Occipital lobe (tissue), 1 donor: ENCODE measurements at regions not wholly inside any gene's neighbourhood (a gene's known extent, or its start where the extent isn't known, plus 50 kb on each side); places are given as distances from the start of the nearest gene placed in this dataset.

Source experiments
- DNase-seq: peaks from one replicate; lab custom pipeline; 2025; lab: John Stamatoyannopoulos, UW

- DNase-seq, result no peak
Observed at GRCh38 chr2:228239207-228239906, 57.9 kb upstream of the SPHKAP start.
